ENCODE measurements at regions not wholly inside any gene's neighbourhood (a gene's known extent, or its start where the extent isn't known, plus 50 kb on each side); places are given as distances from the start of the nearest gene placed in this dataset.

GRCh38 chr17:53891726-53892125, 69.0 kb downstream of the KIF2B start:
- DNase-seq (ENCODE audit: low spot score), result no peak

DNA sequence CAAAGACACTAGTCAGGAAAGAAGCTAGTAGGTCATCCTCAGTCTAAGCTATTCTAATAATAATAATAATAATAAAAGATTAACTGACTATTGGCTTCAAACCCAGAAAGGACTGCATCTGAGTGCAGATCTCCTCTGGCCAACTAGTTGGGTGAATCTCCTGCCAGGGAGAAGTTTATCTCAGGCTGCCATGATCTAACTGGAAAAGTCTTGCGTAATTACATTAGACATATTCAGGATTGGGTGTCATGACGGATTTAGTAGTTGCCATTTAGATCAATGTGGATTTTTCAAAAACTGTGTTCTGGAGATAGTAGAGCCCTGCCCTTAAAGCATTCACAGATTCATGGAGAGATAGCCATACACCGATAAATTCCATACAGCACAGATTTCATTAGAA, 69.5 kb downstream of the KIF2B start:
- DNase-seq (ENCODE audit: low spot score), result no peak

- no peak for DNase-seq (ENCODE audit: low spot score)
Measured at GRCh38 chr17:53894591-53894990, 71.9 kb downstream of the KIF2B start.

- DNase-seq (ENCODE audit: low spot score), result no peak
Measured at GRCh38 chr17:53896047-53896446, 73.3 kb downstream of the KIF2B start.

GRCh38 chr17:53900951-53901350, 78.2 kb downstream of the KIF2B start:
- DNase-seq (ENCODE audit: low spot score), result no peak

DNA sequence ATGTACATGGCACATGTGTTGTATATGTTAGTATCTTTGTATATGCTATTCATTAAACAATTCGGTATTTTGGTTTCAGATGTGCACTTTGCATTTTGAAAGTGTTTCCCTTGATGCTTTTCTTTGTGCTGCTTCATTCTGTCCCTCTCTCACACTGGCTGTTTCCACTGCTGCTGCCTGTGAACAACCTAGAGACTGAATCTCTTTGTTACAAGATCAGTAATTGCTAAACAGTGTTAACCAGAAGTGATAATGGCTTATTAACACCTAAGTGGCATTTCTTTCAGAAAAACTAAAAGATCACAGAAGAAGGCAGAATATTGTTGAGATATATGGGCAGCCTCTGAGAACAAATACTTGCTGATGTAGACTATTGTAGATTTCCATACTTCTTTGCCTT, 84.7 kb downstream of the KIF2B start:
- no peak for DNase-seq (ENCODE audit: low spot score)

DNA sequence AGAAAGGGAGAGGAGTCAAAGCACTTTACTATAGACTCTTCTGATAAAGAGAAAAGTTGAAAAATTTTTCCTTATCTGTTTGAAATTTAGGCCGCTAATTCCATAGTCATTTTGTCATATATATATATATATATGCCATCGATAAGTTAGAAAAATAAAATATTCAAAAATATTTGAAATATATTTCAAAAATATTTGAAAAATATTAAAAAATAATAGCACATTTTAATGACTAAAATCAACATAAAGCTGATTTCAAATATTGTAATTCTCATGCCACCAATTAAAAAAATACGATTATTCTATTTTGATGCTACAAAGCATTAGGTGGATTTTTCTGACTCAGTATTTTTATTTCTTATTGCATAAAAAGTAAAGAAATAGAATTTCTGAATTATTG, 87.1 kb downstream of the KIF2B start:
- no peak for DNase-seq (ENCODE audit: low spot score)

DNA sequence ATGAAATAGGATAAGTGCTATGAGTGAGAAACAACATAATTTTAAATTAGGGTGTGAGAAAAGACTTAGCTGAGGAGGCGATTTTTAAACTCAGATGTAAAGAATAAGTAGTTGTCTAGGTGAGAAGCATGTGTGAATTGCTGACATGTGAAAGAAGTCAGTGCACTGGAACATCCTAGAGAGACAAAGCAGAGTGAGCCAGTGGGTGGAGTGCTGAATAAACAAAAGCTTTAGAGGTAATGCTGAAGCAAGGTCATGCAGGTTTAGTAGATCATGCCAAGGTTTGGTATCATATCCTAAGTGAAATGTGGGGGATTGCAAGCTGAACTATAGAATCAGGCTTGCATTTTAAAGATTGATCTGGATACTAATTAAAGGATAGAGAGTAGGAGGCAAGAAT, 89.4 kb downstream of the KIF2B start:
- DNase-seq (ENCODE audit: low spot score), result no peak

GRCh38 chr17:53919356-53919755, 96.6 kb downstream of the KIF2B start:
- DNase-seq (ENCODE audit: low spot score), result no peak

- no peak for DNase-seq (ENCODE audit: low spot score)
Measured at GRCh38 chr17:53924530-53925455, 102.1 kb downstream of the KIF2B start.

GRCh38 chr17:53932386-53932785, 109.7 kb downstream of the KIF2B start:
- DNase-seq (ENCODE audit: low spot score), result no peak

GRCh38 chr17:53934931-53935330, 112.2 kb downstream of the KIF2B start:
- no peak for DNase-seq (ENCODE audit: low spot score)

GRCh38 chr17:53941231-53941630, 118.5 kb downstream of the KIF2B start:
- DNase-seq (ENCODE audit: low spot score), result no peak

DNA sequence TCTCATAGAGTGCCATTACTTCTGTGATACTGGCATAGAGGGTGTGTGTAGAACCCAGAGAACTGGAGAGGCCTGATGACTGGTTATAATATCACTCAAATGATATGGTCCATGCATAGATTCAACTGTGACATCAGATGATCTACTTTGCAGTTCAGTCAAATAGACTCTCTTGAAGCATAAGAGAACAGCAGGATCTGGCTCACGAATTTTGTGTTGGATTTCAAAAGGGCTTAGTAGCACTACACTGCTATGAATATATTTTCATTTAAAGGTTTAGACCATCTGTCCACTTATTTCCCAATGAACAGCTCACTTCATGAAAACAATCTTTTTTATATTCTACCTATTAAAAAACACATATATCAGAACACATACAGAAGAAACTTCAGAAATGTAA, 119.7 kb downstream of the KIF2B start:
- DNase-seq (ENCODE audit: low spot score), result no peak

DNA sequence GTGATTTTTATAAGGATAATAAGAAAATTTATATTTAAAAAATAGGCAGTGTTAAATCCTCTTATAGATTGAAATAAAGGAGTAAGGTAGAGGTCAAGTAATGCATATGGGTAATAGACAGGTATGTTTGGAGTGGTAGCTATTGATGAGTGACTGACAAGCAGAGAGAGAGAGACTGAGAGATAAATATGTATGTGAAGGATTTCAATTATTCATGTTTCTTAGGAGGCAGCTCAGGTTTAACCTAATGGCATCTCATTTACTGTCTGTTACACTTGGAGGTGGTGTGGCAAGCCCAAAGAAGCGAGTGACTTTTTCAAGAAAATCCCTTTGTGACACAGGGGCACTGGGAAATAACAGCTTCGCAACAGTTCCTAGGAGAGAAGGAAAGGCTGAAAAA, 120.2 kb downstream of the KIF2B start:
- no peak for DNase-seq (ENCODE audit: low spot score)

DNA sequence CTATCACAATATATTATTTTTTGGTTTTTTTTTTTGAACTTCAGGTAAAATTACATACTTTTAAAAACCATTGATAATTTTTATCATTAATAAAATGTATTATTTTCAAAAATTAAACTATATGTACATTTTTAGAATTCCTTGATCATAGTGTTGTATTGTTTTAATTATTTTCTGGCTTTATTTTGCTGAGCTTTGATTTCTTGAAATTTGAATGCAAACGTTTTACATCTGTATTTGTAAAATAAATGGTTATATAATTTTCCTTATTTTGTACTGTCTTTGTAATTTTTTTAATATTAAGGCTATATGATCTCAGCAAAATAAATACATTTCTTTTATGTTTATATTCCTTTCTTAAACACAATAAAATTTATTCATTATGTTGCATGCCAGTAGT, 125.6 kb downstream of the KIF2B start:
- no peak for DNase-seq (ENCODE audit: low spot score)

- DNase-seq (ENCODE audit: low spot score), result no peak
Measured at GRCh38 chr17:53949473-53950090, 126.9 kb downstream of the KIF2B start.

GRCh38 chr17:53950207-53950857, 127.6 kb downstream of the KIF2B start:
- DNase-seq (ENCODE audit: low spot score), result no peak

GRCh38 chr17:53950858-53951250, 128.1 kb downstream of the KIF2B start:
- DNase-seq (ENCODE audit: low spot score), result no peak

DNA sequence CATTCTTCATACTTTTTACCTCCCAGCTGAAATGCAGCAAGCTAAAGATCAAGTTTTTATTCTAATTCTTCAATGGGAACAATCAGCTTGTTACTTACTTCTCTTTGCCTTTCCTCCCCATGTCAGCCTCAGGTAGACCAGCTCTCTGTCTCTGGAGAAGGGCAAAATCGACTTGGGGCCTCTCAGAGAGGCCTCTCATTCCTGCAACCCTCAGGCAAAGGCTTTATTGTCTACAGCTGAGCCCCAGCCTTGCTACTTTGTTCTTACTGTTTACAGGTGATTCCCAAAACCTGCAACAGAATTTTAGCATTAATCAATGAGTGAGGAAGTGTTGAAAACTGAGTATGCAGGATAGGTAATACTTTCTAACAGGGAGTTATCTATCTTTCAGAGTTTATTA, 148.6 kb downstream of the KIF2B start:
- no peak for DNase-seq (ENCODE audit: low spot score)

GRCh38 chr17:53979991-53980390, 157.3 kb downstream of the KIF2B start:
- no peak for DNase-seq (ENCODE audit: low spot score)

DNA sequence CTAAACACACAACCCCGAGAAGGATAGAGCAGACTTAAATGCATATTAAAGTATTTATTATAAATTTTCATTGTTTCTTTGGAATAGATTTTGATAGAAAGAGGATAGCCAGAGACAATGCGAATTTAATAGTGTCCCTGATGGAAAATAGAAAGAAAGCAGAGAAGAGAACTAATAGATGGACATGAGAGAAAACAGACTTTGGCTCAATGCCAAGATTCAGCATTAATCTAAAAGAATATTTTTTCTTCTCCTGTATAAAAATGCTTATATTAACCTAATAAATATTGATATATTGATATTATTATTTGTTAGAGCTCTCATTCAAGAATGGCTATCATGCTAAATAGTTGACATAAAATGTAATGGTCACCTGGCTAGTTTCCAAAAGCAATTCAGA, 173.4 kb downstream of the KIF2B start:
- DNase-seq (ENCODE audit: low spot score), result no peak

- DNase-seq (ENCODE audit: low spot score), result no peak
Measured at GRCh38 chr17:53996890-53997289, 174.2 kb downstream of the KIF2B start.

Data from A172 (cell line).